Natural killer cell (primary cell): ENCODE measurements at regions not wholly inside any gene's neighbourhood (a gene's known extent, or its start where the extent isn't known, plus 50 kb on each side); places are given as distances from the start of the nearest gene placed in this dataset.

Experiments used
- ATAC-seq, 3 donors: fragments of 150-1000 bp in 2 of 3; fragments of 200-7000 bp in 1 of 3; cut with Tn5 transposase; 1 replicate in 1 of 3; 2 replicates in 2 of 3; pipeline ENCODE4 v1.10.0; 2021; ENCODE audit warnings: mild to moderate bottlenecking in 2 of 3, moderate library complexity in 2 of 3
- DNase-seq, 2 donors: peaks; one replicate each; pipeline versions ENCODE4 v3.0.0 to v3.0.0-alpha.2; 2013 to 2021; ENCODE audit warnings: mixed read lengths in 1 of 2
- H3K27ac ChIP-seq: one replicate; pipeline ENCODE4 v1.5.1; 2013; ENCODE audit warnings: mild to moderate bottlenecking, low read length
- H3K27me3 ChIP-seq: one replicate; pipeline ENCODE4 v1.6.1; 2013; ENCODE audit warnings: low read length; ENCODE audit not compliant: control insufficient read depth, insufficient read depth
- H3K36me3 ChIP-seq: one replicate; pipeline ENCODE4 v1.6.1; 2013; ENCODE audit warnings: low read length; ENCODE audit not compliant: control insufficient read depth, insufficient read depth
- H3K4me1 ChIP-seq: one replicate; pipeline ENCODE4 v1.6.1; 2013; ENCODE audit warnings: low read length; ENCODE audit not compliant: control insufficient read depth, insufficient read depth
- H3K4me3 ChIP-seq: one replicate; pipeline ENCODE4 v1.5.1; 2013; ENCODE audit warnings: low read length
- H3K9me3 ChIP-seq: one replicate; pipeline ENCODE4 v1.6.1; 2013; ENCODE audit warnings: low read length; ENCODE audit not compliant: control insufficient read depth, insufficient read depth
- H3K27ac Mint-ChIP-seq, 2 donors: one replicate each; pipeline ENCODE4 v1.8.0; 2022; ENCODE audit warnings: mild to moderate bottlenecking in 2 of 2, mixed read lengths in 2 of 2, moderate library complexity in 1 of 2
- H3K27me3 Mint-ChIP-seq, 2 donors: one replicate each; pipeline ENCODE4 v1.8.0; 2022; ENCODE audit warnings: low read depth in 2 of 2, mixed read lengths in 2 of 2
- H3K36me3 Mint-ChIP-seq: one replicate; pipeline ENCODE4 v1.8.0; 2022; ENCODE audit warnings: mixed read lengths
- H3K4me1 Mint-ChIP-seq, 2 donors: one replicate each; pipeline ENCODE4 v1.8.0; 2022; ENCODE audit warnings: mixed read lengths in 2 of 2
- H3K4me3 Mint-ChIP-seq: one replicate; pipeline ENCODE4 v1.8.0; 2022; ENCODE audit warnings: mild to moderate bottlenecking, moderate library complexity, mixed read lengths
- H3K9me3 Mint-ChIP-seq, 2 donors: one replicate each; pipeline ENCODE4 v1.8.0; 2022; ENCODE audit warnings: mixed read lengths in 2 of 2
- WGBS: methylation state at CpG from one replicate; pipeline ENCODE4 v1.1.7; 2013; ENCODE audit warnings: missing lambda C conversion rate; ENCODE audit not compliant: insufficient coverage; 5-methylcytosine and 5-hydroxymethylcytosine counted together
- intact Hi-C: fragments of 100-400 bp; cut with micrococcal nuclease; formaldehyde crosslinking; loops from one replicate; pipeline ENCODE4 v1.14.2; 2022
- TF ChIP-seq, protein P1 (sequence below): fragments of 200-600 bp; IDR thresholded peaks from one replicate; pipeline ENCODE4 v1.8.0; 2022; ENCODE audit warnings: antibody characterized with exemption

DNA sequence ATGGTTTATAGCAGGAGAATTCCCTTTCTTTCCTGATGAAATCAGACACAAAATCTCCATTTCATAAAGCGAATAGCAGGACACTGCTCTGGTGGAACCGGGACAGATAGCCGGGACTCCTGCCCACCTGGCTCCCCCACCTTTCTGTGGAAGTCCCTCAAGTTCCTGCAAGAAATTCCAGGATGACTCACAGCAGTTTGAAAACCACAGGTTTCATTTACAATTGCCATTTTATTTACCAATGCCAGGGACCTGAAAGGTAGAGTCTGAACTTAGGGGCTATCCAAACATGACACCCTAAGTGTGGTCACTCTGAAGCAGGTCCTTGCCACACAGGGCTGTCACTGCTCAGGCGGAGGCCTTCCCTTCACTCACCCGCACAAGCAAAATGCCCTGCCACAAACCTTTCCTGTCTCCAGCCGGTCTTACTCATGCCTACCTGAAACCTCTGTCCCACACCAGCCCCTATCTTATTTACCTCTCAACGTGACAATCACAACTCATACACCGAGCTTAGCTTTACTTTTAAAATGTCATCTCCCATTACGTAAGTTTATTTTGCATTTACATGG lies 63.3 kb upstream of the TAF1L start:
- DNase-seq (no peak), ATAC-seq (no peak)
- Histone ChIP-seq H3K4me1 (no peaks in the 10 kb centered on the region), H3K4me3 (no peak overlapping the region), H3K27ac (no peak overlapping the region), H3K9me3 (no peaks in the 10 kb centered on the region), H3K36me3 (no peaks in the 10 kb centered on the region), H3K27me3 (no peaks in the 10 kb centered on the region)
- Mint-ChIP-seq H3K36me3 (no peaks in the 10 kb centered on the region), H3K27ac (no peak overlapping the region), H3K4me1 (no peaks in the 10 kb centered on the region), H3K27me3 (peaks cover 0 to 2% of the 10 kb centered on the region in 2 donors), H3K4me3 (no peak overlapping the region), H3K9me3 (no peaks in the 10 kb centered on the region)
- 88% methylated on average over 9 of the region's 9 CpGs for WGBS
- TF ChIP-seq, protein P1, sequence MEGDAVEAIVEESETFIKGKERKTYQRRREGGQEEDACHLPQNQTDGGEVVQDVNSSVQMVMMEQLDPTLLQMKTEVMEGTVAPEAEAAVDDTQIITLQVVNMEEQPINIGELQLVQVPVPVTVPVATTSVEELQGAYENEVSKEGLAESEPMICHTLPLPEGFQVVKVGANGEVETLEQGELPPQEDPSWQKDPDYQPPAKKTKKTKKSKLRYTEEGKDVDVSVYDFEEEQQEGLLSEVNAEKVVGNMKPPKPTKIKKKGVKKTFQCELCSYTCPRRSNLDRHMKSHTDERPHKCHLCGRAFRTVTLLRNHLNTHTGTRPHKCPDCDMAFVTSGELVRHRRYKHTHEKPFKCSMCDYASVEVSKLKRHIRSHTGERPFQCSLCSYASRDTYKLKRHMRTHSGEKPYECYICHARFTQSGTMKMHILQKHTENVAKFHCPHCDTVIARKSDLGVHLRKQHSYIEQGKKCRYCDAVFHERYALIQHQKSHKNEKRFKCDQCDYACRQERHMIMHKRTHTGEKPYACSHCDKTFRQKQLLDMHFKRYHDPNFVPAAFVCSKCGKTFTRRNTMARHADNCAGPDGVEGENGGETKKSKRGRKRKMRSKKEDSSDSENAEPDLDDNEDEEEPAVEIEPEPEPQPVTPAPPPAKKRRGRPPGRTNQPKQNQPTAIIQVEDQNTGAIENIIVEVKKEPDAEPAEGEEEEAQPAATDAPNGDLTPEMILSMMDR, result no peak
- intact Hi-C loops, result no loop called here

DNA sequence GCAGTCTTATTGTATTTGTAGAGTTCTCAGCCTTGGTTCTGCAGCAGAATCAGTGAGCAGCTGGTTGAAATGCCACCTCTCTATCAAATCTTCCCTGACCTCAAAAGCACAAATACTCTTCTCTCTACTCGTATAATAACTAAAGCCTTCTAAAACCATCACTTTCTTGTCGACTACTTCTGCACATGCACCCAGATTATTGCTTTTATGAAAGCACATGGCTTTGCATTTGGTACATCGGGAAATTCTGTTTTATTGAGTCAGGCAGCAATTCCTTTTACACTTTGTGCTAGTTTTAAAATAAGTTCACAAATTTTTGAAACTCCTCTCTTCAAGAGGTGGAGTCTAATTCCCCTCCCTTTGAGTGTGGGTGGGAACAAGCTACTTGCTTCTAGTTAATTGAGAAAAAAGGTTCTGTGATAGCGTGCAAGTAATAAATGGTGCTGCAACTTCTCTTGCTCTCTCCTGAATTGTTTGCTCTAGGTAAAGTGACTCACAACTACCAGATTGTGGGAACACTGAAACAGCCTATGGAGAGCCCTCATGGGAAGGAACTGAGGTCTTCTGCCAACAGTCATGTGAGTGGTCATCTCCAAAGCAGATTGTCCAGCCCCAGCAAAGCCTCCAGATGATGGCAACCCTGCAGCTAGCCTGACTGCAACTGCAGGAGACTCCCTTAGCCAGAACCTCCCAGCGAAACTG lies 66.0 kb upstream of the TAF1L start:
- Mint-ChIP-seq H3K9me3 (no peaks in the 10 kb centered on the region), H3K4me3 (no peak overlapping the region), H3K36me3 (no peaks in the 10 kb centered on the region), H3K4me1 (no peaks in the 10 kb centered on the region), H3K27me3 (peaks cover 0 to 2% of the 10 kb centered on the region in 2 donors), H3K27ac (no peak overlapping the region)
- H3K4me3 ChIP-seq, result no peak overlapping the region
- TF ChIP-seq, protein P1, result no peak
- H3K27ac ChIP-seq, result no peak overlapping the region
- no peaks in the 10 kb centered on the region for H3K4me1 ChIP-seq
- ATAC-seq, result no peak
- whole genome bisulfite sequencing, result 92% methylated on average over 4 of the region's 5 CpGs
- H3K36me3 ChIP-seq, result no peaks in the 10 kb centered on the region
- no peaks in the 10 kb centered on the region for H3K27me3 ChIP-seq
- intact Hi-C loops, result no loop called here
- no peaks in the 10 kb centered on the region for H3K9me3 ChIP-seq
- DNase-seq, result no peak

DNA sequence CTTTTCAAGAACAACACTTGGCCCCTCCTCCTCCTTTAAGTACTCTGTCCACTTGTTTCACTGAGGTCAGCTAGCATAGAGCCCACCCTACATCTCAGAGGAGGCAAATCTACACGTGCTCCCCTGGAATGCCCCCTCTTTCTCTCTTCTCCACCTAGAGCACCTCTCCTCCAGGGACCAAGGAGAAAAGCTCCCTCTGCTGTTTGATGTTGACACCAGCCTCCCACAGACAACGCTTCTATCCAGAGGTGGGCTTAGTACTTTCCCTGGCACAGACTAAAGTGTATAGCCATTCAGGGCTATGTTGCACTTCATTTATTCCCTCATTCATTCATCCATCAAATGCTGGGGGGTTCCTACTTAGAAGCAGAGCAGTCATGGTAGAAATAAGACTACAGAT lies 68.2 kb upstream of the TAF1L start:
- 38% methylated on average over 2 of the region's 2 CpGs for WGBS
- ATAC-seq (no peak), DNase-seq (no peak)
- intact Hi-C loops, result no loop called here
- H3K4me1 ChIP-seq, result no peaks in the 10 kb centered on the region
- H3K9me3 ChIP-seq, result no peaks in the 10 kb centered on the region
- Mint-ChIP-seq H3K36me3 (no peaks in the 10 kb centered on the region), H3K4me1 (no peaks in the 10 kb centered on the region), H3K4me3 (no peak overlapping the region), H3K27ac (no peak overlapping the region), H3K27me3 (peaks cover 0 to 2% of the 10 kb centered on the region in 2 donors), H3K9me3 (no peaks in the 10 kb centered on the region)
- H3K36me3 ChIP-seq, result no peaks in the 10 kb centered on the region
- TF ChIP-seq, protein P1, result no peak
- no peak overlapping the region for H3K4me3 ChIP-seq
- no peaks in the 10 kb centered on the region for H3K27me3 ChIP-seq
- no peak overlapping the region for H3K27ac ChIP-seq

DNA sequence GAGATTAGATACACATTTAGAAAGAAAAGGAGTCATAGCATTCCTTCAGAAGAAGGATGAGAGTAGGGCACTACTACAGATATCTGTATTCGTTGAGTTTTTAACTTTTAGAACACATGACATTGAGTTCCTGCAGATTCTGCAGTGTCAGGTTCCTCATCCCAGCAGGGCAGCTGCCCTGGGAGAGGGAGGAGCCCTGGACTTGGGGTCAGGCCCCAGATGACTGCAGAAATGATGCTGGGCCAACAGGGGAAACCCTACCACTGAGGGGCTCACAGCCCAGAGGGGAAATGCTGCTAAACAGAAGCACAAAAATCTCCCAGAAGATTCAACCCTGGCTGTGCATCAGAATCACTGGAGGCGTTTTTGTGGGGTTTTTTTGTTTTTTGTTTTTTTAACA lies 68.9 kb upstream of the TAF1L start:
- Mint-ChIP-seq H3K27me3 (peaks cover 0 to 2% of the 10 kb centered on the region in 2 donors), H3K4me1 (no peaks in the 10 kb centered on the region), H3K9me3 (no peaks in the 10 kb centered on the region), H3K36me3 (no peaks in the 10 kb centered on the region), H3K4me3 (no peak overlapping the region), H3K27ac (no peak overlapping the region)
- Histone ChIP-seq H3K36me3 (no peaks in the 10 kb centered on the region), H3K9me3 (no peaks in the 10 kb centered on the region), H3K4me1 (no peaks in the 10 kb centered on the region), H3K4me3 (no peak overlapping the region), H3K27me3 (no peaks in the 10 kb centered on the region), H3K27ac (no peak overlapping the region)
- DNase-seq (no peak), ATAC-seq (no peak)
- 49% methylated on average over 2 of the region's 2 CpGs for WGBS
- intact Hi-C loops, result no loop called here
- TF ChIP-seq, protein P1, result no peak
